GM10266 (cell line): ENCODE measurements at regions not wholly inside any gene's neighbourhood (a gene's known extent, or its start where the extent isn't known, plus 50 kb on each side); places are given as distances from the start of the nearest gene placed in this dataset.

Experiments used
- DNase-seq: peaks from one replicate; pipeline ENCODE4 v3.0.0; 2012; ENCODE audit errors: extremely low spot score
- TF ChIP-seq, protein P1 (sequence below): IDR thresholded peaks from 2 replicates; pipeline ENCODE4 v1.5.1; 2012; ENCODE audit warnings: mild to moderate bottlenecking, low read depth; ENCODE audit not compliant: control insufficient read depth, insufficient read depth; ENCODE audit errors: missing control alignments

DNA sequence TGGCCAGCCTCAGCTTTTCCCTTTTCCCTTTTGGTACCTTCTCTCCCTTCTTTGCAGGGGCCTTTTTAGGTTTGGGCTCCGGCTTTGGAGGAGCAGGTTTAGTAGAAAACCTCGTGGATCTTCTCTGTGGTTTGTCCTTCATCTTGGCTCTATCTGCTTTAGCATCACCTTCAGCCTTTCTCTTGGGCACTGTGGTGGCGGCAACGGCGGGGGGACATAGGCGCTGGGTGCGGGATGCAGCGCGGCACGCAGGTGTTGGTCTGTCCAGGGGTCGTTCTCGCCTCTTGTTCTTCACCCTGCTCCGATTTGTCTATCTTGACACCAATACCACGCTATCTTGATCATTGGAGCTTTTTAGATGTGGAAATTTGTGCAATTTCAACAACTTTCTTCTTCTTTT, 64.5 kb upstream of the SMAD3 start:
- no peak for DNase-seq
- TF ChIP-seq, protein P1, sequence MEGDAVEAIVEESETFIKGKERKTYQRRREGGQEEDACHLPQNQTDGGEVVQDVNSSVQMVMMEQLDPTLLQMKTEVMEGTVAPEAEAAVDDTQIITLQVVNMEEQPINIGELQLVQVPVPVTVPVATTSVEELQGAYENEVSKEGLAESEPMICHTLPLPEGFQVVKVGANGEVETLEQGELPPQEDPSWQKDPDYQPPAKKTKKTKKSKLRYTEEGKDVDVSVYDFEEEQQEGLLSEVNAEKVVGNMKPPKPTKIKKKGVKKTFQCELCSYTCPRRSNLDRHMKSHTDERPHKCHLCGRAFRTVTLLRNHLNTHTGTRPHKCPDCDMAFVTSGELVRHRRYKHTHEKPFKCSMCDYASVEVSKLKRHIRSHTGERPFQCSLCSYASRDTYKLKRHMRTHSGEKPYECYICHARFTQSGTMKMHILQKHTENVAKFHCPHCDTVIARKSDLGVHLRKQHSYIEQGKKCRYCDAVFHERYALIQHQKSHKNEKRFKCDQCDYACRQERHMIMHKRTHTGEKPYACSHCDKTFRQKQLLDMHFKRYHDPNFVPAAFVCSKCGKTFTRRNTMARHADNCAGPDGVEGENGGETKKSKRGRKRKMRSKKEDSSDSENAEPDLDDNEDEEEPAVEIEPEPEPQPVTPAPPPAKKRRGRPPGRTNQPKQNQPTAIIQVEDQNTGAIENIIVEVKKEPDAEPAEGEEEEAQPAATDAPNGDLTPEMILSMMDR, result no peak

GRCh38 chr15:67002368-67002767, 63.0 kb upstream of the SMAD3 start:
- no peak for DNase-seq

DNA sequence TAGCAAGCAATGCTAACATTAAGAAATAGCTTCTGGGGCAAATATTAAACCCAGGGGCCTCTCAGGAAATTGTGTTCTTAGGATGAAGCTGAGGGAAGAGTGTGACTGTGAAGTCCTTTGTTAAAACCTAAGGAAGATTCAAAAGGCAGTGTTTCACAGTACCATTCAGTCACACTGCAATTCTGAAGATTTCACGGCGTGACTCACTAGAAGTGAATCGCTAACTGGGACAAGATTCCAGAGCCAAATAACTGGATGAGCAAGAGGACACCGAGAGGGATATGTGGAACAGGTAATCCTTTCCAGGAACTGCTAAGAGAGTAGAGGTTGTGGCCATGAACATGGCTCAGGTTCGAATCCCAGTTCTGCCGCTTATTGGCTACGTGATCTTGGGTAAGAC, 61.8 kb upstream of the SMAD3 start:
- no peak for DNase-seq
- TF ChIP-seq, protein P1, result no peak

More at GRCh38 chr15:67002368-67002767, 63.0 kb upstream of the SMAD3 start:
- TF ChIP-seq, protein P1, result no peak

DNA sequence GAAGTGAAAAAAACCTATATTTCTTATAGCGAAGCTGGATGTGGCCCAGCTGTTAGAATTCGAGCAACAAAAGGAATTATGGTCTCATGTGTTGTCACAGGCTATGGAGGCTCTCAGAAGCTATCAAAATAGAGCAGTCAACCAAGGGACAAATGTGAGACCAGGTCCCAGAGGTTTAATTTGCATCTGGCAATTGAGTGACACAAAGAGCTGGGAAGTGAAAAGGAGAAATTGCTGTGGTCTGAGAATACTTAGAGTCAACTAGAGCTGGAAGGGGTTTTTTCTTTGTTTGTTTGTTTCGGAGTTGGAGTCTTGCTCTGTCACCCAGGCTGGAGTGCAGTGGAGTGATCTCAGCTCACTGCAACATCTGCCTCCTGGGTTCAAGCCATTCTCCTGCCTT, 61.3 kb upstream of the SMAD3 start:
- TF ChIP-seq, protein P1, result no peak
- no peak for DNase-seq

- DNase-seq, result no peak
- TF ChIP-seq, protein P1, result no peak
Observed at GRCh38 chr15:67005294-67005996, 60.0 kb upstream of the SMAD3 start.

DNA sequence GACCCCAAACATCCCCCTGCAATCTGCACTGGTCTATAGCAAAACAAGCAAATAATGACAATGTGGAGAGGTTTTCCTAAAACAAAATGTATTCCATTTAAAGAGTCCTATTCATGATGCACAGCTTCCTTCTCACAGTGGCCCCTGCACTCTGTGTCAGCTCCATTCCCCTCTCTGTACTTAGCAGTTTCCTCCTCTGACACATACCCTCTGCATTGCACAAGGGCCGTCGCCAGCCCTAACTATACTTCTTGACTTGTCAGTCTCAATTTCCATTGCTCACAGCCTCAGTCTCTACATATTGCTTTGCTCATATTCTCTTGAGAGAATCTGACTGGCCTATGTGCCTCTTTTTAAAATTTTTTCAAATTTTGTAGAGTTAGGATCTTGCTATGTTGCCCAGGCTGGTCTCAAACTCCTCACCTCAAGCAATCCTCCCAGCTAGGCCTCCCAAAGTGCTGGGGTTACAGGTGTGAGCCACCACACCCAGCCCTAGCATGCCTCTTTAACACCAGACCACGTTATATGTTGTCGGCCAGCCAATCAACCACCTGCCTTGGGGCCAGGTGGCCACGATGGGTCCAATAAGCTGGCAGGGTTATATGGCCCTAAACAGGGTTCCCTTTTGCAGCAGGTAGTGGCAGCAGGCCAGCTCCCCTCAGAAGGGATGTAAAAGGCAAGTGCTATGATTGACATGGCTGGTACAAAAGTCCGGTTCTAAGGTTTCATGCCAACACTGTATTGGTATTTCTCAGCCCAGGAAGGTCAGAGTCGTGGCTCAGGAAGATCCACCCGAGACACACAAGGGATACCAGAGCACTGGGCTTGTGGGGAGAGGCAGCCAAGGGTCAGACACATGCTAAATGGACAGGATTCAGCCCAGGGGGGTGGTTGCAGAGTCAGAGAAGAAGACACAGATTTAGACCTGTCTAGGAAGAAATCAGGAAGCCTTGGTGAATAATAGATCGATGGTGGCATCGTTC, 59.0 kb upstream of the SMAD3 start:
- TF ChIP-seq, protein P1, result no peak
- no peak for DNase-seq
